EL (cell line): ENCODE measurements at regions not wholly inside any gene's neighbourhood (a gene's known extent, or its start where the extent isn't known, plus 50 kb on each side); places are given as distances from the start of the nearest gene placed in this dataset.
A peak's percentile ranks its signal among the peaks of the same experiment; 100 is the strongest.
"Not testable (repeated sequence)": the region's sequence is repeated elsewhere in the genome, so short reads cannot be mapped to it uniquely, and the experiment has no call there.

Experiments used
- DNase-seq: peaks from one replicate; pipeline ENCODE4 v3.0.0-alpha.2; 2016

DNA sequence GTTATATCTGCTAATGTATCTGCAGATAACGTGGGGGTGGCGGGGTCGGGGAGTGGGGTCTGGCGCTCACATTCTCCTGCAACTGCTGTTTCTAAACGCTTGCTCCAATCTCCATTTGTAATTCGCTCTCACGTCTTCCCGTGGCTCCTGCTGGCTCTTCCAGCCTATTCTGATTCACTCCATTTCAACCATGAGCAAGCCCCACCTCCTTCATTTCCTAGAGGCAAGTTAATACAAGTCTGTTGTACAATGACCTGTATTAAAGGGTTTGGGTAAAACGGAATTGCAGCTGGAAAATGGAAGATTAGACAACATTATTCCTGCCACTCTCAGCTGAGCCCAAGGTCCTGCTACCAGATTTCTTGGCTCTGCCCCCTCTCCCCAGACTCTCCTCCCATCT lies 132.3 kb downstream of the CSNK2A3 start:
- no peak for DNase-seq

DNA sequence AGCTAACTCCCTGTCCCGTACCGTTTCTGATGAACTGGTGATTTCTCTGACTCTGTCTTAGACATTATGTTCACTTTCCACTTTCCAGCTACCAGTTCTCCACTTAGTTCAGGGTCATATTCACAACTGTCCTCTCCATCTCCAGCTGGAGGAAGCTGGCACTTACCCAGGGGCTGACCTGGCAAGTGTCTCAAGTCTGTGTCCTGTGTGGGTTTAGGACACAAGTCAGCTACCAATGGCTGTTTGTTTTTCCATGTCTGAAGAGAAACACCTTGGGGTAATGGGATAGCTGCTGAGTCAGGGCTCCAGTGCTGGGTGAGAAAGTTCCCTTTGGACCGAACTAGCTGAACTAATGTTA lies 134.4 kb downstream of the CSNK2A3 start:
- DNase-seq = no peak

DNA sequence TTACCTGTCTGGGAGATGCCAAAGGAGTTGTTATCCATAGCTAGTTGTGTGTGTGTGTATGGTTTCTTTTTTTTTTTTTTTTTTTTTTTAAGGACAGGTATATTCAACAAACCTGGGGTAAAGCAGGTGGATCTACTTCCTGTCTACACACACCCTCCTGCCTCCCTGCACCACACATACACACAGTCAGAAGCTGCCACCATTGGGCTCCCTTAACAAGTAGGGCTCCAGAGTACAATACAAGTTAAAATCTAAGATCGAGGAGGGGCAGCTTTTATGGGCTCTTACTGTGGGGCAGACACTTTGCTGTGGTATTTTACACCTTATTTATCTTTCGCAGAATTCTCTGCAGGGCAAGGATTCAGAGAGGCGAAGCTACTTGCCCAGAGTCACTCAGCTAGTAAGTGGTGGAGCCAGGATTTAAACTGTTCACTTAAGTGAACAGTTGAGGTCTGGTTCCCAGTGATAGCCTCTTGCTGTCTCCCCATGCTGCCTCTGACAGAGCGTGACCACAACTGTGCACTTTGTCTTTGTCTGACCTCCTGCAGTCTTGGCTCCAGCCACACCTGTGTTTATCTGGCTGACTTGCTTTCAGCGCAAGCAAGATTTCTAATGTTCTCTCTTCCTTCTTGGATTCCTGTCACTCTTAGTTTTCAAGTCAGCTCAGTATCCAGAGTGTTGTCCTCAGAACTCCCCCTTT lies 135.0 kb downstream of the CSNK2A3 start:
- no peak for DNase-seq

DNA sequence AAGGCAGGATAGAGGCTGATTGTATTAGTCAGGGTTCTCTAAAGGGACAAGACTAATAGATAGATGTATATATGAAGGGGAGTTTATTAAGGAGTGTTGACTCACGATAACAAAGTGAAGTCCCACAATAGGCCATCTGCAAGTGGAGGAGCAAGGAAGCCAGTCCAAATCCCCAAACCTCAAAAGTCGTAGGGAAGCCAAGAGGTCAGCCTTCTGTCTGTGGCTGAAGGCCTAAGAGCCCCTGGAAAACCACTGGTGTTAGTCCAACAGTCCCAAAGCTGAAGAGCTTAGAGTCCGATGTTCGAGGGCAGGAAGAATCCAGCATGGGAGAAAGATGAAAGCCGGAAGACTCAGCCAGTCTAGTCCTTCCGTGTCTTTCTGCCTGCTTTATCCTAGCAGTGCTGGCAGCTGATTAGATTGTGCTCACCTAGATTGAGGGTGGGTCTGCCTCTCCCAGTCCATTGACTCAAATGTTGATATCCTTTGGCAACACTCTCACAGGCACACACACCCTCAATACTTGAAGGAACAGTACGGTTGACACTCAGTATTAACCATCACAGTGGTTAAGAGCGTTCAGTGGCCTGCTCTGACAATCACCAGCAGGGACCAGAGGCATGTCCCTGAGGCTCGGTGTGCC lies 135.6 kb downstream of the CSNK2A3 start:
- DNase-seq = no peak

DNA sequence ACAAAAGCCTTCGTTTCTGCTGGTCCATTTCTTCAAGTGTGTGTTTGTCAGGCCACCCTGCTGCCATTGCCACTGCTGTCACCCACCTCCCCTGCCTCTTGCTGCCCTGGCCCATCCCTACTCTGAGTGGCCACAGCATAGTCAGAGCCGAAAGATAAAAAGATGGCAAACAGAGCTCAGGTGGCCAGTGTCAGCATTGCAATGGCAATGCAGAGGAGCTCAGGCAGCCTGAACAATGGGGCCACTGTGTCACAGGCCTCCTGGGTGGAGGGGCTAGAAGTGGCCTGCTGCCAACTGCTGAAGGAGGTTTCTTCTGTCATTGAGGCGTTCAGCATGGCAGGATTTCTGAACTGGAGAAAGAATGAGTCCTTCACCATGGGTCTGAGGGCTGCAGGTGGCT lies 137.1 kb downstream of the CSNK2A3 start:
- no peak for DNase-seq

DNA sequence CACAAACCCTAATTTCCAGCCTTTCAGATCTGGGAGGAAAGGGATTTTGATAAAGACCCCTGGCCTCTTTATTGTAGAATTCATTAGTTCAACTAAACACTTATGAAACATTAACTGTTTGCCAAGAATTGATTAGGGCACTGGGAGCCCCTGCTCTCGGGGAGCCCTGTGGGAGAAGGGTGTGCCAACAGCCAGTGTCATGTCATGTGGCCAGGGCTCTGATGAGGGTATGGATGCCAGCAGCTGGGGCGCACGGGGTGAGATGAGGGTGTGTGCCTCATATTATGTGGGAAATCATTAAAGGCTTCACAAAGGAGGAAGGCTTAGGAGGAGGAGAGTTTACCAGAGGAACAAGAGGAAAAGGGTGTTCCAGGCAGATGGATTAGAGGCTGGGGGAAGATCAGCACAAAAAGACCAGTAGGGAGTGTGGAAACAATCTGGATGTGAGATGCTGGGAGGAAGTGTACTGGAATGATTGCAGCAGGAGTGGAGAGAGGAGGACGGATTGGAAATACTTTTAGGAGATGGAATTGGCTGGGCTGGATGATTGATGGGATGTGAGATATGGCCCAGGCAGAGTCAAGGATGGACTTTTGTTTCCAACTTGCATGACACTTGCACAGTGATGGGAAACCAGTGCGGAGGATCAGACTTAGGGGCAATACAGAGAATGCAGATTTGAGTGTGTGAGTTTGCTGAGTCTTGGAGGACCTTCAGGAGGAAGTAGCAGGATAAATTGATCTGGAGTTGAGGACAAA lies 137.8 kb downstream of the CSNK2A3 start:
- no peak for DNase-seq

DNA sequence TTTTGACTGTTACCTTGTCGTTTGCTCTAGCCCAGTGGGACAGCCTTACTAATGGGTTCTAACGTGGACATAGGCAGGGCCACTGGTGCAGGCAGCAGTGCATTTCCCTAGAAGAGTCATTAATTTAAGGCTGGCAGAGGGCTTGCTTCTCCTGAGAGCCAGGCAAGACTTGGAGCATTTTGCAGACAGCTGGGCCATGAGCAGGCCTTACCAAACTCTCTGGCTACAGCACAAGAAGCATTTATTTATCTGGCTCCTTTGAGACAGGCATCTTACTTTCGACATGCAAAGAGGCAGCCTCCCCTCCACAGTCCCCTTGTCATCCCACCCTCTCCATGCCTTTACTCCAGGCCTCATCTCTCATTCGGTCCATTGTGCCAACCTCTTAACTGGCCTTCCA lies 139.9 kb downstream of the CSNK2A3 start:
- no peak for DNase-seq

DNA sequence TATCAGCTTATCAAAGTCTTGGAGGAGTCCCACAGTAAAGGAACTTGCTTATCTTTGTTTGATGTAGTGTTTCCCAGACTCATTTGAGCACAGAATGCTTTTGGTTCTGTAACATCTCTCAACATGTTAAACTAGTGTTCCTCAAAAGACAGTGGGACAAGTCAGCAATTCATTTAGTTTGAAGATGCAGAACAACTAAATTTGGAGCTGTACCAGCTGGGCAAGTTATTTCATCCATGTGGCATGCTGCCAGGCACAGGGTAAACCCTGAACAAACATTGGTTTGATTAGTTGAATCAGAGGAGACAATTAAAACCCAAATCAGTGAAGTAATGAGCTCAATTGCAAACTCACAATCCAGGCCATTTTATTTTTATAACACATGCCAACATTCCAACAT lies 141.2 kb downstream of the CSNK2A3 start:
- no peak for DNase-seq

DNA sequence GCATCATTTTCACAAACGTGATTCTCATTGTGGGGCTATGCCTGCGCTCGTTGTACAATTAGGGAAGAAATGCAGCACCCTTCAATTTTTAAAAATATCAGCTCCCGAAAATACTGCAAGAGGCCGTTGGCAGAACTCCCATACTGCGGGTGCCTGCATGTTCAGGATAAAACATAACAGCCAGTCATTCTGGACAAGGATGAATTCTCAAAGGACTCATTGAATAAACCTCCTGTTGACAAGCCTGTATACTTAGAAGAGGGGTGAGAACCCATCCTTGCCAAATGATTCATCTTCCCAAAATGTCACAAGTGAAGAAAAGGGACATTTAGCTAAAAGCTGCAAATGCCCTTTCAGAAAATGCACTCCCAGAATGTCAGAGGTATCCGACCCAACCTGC lies 141.9 kb downstream of the CSNK2A3 start:
- no peak for DNase-seq

DNA sequence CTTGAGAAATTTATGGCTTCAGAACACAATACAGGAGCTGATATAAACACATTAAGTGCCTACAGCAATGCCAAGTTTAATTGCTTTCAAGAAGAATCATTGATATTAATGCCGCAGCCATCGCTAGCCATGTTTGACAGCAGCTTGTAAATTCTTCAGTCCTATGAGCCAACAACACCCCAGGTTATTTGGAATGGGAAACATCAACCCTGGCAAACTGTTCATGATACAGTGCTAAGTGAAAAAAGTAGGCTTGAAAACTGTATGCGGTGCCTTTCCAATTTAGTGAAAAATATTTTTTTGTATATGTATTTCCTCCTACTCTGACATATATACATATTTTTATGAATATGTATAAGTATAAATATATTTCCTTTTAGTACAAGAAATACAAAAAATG lies 142.6 kb downstream of the CSNK2A3 start:
- no peak for DNase-seq

DNA sequence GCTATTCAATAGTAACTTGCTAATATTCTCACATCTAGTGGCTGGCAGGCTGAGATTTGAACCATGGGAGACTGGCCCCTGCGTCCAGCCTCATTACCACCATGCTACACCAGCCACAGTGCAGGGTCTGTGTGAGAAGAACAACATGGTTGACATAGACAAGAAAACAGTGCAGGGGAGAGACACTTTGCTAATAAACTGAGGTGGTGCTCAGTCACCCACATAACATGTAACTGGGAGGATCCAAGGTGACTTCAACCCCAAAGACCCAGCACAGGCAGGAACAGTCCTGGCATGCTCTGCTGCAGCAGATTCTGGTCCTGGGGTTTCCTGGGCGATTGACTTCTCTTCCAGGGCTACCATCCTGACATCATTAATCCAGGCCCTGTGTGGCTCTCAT lies 143.1 kb downstream of the CSNK2A3 start:
- no peak for DNase-seq

DNA sequence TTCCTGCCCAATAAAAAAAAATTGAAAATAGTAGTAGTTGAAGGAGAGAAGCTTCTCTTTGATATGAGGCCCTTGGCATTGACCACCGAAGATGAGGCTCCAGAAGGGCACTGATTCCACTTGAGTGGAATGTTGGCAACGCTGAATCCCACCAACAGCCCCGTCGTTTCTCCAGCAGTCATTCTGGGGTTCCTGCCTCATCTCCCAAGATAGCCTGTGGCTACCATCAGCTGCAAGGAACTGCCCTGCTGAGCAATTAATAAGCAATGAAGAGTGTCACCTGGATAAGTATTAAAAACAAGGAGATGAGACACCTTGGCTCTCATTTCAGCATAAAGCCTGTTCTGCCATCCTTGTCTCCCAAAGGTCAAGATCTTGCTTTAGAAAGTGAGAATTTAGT lies 144.1 kb downstream of the CSNK2A3 start:
- DNase-seq = no peak

DNA sequence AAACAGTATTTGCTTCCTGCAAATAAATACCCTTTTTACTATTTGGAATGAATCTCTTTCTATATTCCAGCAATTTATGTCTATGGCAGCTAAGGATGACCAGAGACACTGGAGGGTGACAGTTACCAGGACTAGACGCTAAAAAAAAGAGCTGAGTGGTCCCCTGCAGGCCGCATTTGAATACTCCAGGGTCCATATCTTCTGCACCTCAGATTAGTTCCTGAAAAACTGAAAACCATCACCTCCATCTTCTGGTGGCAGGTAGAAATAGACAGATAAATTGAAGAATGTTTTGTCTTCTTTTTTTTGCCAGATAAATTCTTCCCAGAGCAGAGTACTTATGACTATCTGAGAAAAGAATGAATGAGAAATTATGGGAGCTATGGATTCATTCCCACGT lies 145.6 kb downstream of the CSNK2A3 start:
- DNase-seq = no peak

DNA sequence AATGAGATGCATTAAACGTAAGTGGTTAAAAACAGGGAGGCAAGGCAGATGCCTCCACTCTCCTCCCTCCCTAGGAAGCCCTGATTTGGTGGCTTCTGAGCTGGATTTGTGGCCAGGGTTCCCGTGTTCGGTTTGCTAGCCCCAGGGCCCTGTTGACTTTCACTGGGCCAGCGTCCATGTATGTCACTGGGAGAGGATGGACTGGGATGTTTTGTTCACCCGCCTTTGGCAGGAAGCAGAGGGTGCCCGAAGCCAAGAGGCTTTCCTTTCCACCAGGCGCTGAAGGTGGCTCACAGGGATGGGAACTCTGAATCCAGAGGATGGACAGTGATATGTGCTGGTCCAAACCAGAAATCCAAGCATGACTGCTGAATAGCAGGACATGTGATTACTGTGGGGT lies 146.6 kb downstream of the CSNK2A3 start:
- no peak for DNase-seq

DNA sequence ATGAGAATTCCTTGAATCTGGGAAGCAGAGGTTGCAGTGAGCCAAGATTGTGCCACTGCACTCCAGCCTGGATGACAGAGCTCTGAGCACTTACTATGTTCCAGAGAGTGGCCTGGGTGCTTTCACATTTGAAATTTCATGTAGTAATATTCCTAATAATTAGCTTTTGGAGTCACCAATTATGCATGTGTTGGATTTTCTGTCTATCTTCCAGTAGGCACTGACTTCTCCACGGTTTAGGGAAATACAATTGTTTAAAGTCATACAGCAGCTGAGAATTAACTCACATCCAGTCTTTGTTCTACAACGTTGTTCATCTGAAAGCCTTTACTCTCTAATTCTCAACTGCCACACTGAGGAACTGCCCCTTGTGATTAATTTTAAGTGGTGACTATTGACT lies 150.2 kb downstream of the CSNK2A3 start:
- no peak for DNase-seq

DNA sequence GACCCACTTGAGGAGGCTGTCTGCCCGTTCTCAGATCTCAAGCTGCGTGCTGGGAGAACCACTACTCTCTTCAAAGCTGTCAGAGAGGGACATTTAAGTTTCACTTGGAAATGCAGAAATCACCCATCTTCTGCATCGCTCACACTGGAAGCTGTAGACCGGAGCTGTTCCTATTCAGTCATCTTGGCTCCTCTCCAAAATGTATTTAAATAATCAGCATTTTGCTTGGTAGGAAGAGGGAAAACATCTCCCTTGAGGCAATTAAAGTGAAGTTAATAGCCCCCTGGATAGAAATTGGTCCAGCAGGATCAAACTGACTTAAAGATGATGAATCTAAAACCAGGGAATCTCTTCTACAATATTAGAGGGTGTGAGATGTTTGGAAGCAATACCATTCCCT lies 151.7 kb downstream of the CSNK2A3 start:
- not testable (repeated sequence) for DNase-seq

DNA sequence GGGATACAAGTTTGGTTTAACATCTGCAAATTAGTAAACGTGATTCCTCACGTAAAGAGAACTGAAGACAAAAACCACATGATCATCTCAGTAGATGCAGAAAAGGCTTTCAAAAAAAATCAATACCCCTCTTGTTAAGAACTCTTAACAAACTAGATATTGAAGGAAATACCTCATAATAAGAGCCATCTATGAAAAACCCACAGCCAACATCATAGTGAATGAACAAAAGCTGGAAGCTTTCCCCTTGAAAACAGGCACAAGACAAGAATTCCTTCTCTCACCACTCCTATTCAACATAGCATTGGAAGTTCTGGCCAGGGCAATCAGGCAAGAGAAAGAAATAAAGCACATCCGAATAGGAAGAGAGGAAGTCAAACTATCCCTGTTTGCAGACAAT lies 160.5 kb downstream of the CSNK2A3 start:
- no peak for DNase-seq

DNA sequence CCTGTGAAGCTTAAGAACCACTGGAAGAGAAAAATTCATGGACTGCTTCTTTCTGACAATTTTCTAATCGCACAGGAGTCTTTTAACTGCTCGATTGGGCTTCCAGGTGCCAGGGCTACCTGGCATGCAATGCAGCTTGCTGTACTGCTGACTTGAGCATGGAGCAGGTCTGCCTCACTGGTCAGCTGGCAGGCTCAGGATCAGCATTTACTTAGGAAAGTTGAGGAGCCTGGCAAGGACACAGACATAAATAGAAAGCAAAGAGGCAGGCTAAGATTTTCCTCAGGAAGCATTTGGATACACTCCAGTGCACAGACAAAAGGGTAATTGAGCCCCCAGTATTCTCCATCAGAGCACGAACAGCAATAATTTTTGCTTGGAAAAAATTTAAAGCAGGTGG lies 163.5 kb downstream of the CSNK2A3 start:
- no peak for DNase-seq

DNA sequence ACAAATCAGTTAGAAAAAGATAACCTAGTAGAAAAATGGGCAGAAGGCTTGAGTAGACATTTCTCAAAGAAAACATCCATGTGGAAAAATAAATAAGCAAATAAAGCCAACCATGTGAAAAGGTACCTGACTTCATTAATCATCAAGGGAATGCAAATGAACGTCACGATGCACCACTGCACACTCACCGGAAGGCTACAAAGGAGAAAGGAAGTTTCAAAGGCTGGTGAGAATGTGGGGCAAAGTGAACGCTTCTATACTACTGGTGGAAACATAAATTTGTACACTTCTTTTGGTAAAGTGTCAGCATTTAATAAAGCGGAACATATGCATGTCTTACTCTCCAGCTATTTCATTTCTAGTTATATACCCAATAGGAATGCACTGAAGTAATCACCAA lies 166.8 kb downstream of the CSNK2A3 start:
- no peak for DNase-seq

DNA sequence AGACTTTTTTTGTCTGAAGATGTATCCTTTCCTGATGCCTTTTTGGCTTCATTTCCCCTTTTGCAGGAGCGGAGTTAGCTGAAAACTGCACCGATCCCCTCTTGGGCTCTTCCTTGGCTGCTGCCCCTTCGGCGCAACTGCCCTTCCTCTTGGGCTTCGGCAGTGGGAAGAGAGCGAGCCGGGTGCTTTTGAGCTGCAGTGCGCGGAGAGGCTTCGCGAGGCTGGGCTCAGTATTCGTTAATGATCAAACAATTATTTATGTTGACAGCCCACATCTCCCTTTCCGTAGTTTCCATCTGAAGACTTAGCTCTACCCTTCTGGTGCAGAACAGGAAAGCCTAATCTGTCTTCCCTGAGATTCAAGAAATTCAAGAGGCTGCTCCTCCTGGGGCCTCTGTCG lies 170.8 kb downstream of the CSNK2A3 start:
- DNase-seq = no peak

DNA sequence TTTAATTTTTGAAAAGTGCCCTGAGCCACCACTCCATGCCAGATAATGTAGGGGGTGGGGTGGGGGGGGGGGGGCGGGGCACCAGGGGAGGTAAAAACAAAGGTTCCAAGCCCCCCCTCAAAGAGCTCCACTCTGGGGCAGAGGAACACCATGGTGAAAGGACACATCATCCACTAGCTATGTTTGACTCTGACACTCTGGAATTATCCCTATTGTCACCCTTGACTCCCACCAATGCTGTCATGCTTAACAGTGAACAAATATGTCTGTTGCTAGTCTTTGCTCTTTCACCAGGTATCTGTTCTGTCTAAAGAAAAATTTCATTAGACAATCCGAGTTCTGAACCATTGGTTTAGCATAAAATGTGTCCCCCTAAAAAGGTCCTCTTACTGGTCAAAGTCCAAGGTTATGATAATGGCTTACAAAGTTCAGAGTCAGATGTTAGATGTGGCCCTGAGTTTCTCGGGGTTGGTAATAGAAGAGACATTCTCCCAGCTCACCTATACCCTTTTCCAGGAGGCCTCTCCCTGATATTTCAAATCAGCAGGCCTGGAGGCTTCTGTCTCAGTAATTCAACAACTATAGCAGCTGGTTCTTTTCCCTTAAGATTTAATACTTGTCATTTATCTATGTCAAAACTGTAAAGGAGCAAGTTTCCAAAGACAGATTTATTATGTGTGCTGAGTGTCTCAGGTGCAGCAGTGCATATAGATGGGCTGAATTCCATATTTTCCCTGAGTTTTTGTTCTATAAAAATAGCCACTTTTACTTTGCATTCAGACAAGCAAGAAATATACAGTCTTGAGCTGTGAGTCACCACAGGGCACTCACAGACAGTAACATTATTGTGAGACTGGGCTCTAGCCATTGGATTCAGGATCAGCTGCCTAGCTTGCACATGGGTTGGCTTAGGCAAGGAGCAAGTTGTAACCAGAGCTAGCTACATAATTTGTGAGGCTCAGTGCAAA lies 174.1 kb downstream of the CSNK2A3 start:
- peak; percentile 58 for DNase-seq

DNA sequence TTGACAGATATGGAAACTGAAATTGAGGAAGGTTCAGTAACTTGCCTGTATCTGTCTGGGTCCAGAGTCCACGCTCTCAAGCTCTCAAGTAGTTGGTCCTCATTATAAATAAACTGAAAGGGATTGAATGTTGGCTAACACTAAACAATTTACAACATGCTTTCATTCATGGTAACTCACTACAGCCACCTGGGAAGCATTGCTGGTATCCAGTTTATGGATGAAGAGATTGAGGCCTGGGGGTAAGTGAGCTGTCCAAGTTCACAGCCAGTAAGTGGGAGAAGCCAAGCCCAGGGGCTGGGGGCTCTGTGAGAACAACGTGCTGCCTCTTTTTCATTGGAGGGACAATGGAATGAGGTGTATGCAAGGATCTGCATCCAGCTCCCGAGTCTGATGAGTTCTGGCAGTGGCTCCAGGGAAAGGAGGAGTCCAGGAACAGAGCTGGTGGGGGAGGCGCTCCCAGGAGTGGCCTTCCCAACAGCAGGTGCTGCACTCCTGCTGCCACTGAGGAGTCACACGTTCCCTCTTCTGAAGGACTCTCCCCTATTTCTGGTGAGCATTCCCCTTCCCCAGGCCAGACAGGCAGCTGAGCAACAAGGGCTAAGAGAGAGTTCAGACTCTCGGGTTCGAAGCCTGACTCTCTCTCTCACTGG lies 175.8 kb downstream of the CSNK2A3 start:
- DNase-seq = no peak
